ENCODE measurements at regions not wholly inside any gene's neighbourhood (a gene's known extent, or its start where the extent isn't known, plus 50 kb on each side); places are given as distances from the start of the nearest gene placed in this dataset.
A peak's percentile ranks its signal among the peaks of the same experiment; 100 is the strongest.
"Not testable (repeated sequence)": the region's sequence is repeated elsewhere in the genome, so short reads cannot be mapped to it uniquely, and the experiment has no call there.

DNA sequence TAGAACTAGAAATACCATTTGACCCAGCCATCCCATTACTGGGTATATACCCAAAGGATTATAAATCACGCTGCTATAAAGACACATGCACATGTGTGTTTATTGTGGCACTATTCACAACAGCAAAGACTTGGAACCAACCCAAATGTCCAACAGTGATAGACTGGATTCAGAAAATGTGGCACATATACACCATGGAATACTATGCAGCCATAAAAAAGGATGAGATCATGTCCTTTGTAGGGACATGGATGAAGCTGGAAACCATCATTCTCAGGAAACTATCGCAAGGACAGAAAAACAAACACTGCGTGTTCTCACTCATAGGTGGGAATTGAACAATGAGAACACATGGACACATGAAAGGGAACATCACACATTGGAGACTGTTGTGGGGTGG lies 154.5 kb upstream of the INTU start:
- DNase-seq (ENCODE audit: low spot score): not testable (repeated sequence)

DNA sequence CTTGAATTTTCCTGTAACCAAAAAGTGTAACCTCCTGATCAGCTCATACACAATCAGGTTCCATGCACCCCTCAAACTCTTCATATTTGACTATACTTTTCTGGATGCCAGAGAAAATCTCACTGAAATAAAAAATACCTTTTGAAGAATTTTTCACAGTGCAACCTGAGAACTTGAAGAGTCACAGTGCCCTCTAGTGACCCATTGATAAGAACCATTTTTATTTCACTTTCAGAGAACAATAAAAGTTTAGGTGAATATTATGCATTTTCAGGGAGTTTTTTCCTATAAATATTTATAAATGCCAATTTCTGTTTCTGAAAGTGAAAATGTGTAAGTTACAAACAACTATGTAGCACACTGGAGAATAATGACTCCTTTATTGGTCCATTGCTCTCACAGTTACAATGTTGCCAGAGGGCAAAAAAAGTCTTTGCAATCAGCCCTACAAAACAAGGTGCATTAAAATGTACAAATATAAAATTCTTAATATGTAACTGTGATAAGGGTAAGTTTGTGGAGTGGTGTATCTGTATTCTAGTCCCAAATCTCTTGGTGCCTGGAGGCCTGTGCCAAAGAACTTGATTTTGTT lies 153.6 kb upstream of the INTU start:
- no peak for DNase-seq (ENCODE audit: low spot score)

DNA sequence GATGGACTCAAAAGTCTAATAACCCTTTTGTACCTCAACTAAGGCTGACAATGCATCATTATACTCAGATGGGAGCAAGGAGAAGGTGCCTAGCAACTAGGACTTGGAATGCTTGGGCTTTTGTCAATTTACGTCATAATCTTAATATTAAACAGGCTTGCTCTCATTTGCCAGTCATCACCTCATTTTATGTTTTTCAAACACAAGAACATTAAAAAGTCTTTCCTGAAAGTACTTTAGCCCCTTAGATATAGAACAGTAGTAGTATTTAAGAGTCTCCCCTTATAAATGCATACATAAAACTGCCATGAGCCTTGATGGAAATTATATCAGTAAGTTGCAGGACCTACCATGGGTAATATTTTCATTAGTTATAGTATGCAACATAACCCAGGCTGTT lies 150.7 kb upstream of the INTU start:
- no peak for DNase-seq (ENCODE audit: low spot score)

DNA sequence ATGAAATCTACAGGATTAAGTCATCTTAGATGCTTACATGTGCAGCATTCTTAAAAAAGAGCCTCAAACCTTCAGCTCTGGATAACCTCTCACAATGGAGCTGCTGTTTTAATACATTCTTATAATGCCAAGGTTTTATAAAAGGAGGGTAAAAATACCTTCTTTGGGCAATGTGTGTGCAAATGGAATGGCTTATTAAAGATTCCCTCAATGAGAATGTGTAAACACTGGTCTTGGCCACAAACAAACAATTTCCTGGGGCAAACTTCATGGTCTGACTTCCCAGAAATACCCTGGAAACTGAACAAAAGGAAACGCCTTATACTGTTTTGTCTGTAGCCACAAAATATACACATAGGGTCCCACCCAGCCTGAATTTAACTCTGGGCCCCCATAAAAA lies 148.6 kb upstream of the INTU start:
- no peak for DNase-seq (ENCODE audit: low spot score)

DNA sequence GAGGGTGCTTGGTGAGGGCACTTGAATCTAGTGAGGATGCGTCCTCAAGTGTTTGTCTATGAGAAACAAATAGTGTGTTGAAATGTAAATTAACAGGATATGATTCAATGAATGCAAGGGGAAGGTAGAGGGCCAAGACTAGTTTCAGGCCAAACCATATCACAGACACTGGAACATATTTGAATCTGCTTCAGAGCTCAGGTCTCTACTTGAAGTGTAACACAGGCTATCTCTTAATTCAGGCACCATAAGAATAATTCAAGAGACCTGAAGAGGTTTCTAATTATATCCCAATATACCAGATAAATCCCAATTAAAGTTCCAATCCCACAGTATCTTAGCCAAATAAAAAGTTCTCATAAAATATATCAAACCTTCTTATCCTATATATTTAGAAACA lies 146.5 kb upstream of the INTU start:
- no peak for DNase-seq (ENCODE audit: low spot score)

DNA sequence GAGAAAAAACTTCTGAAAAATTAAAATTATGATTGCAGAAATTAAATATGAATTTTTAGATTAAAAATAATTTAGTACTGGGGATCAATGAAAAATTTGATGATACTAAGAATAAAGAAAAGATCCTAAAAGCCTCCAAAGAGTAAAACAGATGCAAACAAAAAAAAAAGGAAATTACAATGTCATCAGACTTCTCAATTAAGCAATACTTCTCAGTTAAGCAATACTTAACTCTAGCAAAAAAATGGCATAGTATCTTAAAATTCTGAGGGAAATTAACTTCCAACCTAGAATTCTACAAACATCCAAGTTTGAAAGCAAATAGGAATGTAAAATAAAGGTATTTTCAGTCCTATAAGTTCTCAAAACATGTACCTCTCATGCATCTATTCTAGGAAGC lies 141.2 kb upstream of the INTU start:
- no peak for DNase-seq (ENCODE audit: low spot score)

DNA sequence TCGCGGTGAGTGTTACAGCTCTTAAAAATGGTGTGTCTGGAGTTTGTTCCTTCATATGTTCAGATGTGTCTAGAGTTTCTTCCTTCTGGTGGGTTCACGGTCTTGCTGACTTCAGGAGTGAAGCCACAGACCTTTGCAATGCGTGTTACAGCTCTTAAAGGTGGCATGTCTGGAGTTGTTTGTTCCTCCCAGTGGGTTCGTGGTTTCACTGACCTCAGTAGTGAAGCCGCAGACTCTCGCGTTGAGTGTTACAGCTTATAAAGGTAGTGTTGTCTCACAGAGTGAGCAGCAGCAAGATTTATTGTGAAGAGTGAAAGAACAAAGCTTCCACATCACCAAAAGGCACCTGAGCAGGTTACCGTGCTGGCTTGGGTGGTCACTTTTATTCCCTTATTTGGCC lies 135.9 kb upstream of the INTU start:
- DNase-seq (ENCODE audit: low spot score): not testable (repeated sequence)

DNA sequence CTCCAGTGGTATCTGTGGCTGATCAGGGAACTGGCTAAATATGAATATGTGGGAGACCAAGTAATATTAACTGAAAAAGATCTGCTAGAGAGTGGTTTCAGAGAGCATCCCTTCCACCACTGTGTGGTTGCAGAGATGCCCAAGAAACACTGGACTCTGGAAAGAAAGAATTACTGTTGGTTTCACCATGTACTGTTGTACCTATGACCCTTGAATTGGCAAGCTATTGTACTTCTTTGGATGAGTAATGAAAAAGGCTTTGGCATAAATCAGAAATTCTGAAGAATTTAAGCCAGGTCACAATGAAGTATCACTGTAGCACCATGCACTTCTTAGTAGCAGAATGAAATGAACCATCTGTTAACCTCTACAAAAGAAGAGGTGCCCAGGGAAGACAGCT lies 134.4 kb upstream of the INTU start:
- no peak for DNase-seq (ENCODE audit: low spot score)

DNA sequence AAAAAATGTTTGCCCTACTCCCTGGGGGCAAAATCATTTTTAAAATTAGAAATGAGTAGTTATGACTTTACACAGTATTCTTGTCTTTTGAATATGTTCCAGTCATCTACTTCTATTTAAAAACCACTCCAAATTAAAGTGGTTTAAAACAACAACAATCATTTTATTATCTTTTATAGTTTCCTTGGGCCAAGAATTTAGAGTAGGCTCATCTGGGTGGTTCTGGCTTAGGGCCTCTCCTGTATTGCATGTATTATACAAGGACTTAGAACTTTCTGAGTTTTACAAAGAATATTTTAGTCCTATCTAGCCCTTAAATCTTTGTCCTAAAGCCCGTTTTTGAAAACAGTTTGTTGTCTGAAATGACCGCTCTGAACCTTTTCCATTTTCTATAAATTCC lies 132.5 kb upstream of the INTU start:
- no peak for DNase-seq (ENCODE audit: low spot score)

DNA sequence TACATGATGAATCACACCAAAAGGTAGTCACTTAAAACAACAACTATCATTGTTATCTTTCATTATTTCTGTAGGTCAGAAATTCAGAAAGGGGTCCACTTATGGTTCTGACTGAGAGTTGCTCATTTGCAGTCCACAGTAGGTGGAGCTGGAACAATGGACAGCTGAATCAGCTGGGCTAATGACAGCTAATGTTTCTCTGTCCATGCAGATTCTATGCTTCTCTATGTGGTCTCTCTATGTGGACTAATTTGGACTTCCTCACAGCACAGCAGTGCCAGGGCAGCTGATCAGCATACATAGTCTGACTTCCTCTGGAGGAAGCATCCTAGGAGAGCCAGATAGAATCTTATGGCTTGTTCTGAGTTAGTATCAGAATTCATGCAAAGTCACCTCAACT lies 131.7 kb upstream of the INTU start:
- no peak for DNase-seq (ENCODE audit: low spot score)

DNA sequence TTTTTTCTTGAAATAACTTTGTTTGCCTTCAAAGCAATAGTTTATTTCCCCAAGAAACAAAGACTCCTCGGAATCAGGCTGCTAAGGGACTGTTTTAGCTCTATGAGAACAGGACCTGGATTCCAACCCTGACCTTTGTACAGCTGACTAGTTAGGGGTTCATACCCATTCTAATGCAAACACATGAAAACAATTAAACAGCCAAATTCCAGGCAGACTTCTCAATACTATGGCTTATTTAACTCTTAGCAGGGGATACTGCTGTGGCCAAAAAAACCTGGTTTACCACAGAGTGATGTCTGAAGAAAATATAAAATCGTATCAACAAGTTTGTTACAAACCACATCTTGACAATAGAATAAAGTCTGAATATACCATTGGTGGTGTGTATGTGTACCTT lies 129.6 kb upstream of the INTU start:
- no peak for DNase-seq (ENCODE audit: low spot score)

DNA sequence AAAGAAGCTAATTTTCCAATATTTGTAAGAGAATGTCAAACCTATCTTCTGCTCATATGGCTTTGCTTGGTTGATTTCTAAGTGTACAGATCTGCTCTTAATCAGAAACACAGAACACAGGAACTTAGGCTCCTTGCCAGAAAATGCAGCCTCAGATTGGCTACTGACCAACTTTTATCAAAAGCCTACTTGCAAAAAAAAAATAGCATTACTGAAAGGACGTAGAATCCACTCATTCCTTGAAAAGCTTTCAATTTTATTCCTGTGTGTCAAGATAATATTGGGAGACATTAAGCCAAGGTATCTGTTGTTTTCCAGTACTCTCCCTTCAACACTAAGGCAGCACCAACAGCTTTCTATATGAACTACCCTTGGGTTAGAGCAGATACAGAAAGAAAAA lies 127.6 kb upstream of the INTU start:
- DNase-seq (ENCODE audit: low spot score): no peak

DNA sequence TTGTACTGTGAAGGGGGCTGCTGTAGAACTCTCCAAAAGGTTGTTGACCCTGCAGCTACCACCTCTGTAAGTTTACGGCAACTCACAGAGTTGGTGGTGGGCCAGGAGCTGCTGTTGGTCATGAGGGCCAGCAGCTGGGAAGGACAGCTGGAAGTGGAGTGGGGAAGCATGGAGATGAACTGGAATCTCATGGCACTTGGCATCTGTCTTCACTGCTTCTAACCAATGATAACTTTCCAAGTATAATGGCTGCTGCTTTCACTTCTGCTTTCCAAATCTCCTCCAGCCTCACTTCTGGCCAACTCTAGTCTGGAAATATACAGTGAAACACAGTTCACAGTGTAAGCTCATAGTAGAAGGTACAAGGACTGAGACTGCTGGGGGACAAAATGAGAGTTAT lies 126.5 kb upstream of the INTU start:
- DNase-seq (ENCODE audit: low spot score): no peak

DNA sequence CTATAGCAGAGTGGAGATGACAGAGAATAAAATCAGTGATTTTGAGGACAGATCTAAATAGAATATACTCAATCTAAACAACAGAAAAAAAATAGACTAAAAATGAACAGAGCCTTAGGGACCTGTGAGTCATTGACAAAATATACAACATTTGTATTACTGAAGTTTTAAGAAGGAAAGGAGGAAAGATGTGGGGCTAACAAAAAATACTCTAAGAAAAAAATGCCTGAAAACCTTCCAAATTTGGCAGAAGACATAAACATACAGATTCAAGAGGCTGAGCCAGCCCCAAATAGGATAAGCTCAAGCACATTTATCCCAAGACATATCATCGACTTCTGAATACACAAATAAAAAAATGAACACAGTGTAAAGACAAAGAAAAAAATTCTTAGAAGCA lies 123.6 kb upstream of the INTU start:
- DNase-seq (ENCODE audit: low spot score): no peak

DNA sequence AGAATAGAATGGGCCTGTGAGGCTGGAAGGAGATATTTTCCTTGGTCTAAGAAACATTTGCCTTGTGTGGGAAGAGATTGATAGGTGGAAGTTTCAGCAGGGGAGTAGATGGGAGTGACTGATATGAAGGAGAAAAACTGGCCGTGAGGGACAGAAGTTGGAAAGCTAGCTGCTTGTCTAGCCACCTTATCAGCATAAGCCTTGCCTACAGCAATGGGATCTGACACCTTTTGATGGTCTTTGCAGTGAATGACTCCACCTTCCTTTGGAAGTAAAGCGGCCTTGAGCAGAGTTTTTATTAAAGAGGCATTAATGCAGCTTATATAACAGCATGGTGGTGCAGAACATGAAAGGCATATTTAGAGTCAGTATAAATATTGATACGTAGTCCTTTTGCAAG lies 120.1 kb upstream of the INTU start:
- DNase-seq (ENCODE audit: low spot score): not testable (repeated sequence)

DNA sequence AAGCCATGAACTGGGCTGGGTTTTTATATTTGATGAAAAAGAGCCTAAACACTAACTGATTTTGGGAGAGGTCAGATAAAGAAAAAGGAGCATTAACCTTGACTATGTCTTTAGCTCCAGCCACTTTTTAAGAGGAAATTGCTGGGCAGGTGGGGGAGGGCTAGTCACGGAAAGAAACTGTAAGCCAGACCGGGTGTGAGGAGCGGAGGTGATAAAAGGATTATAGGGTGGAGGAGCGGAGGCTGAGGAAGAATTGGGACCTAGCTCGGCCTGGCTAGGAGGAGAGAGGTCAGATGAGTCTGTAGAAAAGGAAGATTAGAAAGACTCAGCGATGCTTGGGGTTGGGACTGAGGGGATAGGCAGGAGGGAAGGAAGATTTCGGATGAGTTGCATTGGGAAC lies 117.5 kb upstream of the INTU start:
- DNase-seq (ENCODE audit: low spot score): not testable (repeated sequence)

DNA sequence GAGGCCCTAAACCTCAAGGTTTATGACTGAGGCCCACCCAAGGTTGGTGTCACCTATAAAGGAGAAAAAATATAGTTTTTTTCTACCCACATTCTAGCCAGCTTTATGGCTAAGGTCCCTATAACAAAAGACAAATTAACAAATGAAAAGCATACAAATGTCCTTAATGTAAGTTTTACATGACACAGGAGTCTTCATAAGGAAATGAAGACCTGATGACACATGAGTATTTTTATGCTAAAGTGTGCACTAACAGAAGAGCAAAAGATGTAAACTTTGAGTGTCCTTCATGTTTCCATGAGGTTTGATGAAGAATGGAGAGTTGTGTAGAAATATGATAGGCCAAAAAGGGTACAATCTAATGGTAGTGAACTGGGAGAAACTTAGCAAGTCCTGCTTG lies 114.7 kb upstream of the INTU start:
- DNase-seq (ENCODE audit: low spot score): no peak

DNA sequence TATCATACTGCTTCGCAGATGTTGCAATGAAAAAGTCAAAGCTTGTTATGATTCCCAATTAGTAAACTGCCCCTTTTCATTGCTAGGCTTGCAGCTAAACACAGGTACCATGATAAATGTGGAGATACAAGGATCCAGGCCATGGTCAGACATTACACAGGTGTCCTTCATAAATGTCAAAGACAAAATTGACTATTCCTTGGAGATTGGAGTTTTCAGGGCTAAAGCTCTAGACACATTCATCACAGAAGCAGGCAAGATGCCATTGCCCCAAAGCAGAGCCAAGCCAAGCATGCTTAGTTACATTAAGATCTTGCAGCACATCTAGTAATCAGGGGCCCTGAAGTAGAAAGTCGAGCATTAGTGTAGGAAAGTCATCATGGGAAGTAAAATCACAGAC lies 111.3 kb upstream of the INTU start:
- no peak for DNase-seq (ENCODE audit: low spot score)

DNA sequence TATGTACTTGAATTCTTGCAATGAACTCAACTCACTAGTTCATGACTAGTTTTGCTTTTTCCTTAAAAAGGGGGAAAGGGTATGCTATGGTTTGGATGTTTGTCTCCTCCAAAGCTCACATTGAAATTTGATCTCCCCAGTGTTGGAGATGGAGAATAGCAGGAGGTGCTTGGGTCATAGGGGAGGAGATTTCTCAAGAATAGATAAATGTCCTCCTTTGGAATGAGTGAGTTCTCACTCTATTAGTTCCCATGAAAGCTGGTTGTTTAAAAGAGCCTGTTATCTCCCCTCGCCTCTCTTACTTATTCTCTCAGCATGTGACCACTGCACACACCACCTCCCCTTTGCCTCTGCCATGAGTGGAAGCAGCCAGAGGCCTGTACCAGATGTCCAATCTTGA lies 109.4 kb upstream of the INTU start:
- no peak for DNase-seq (ENCODE audit: low spot score)

DNA sequence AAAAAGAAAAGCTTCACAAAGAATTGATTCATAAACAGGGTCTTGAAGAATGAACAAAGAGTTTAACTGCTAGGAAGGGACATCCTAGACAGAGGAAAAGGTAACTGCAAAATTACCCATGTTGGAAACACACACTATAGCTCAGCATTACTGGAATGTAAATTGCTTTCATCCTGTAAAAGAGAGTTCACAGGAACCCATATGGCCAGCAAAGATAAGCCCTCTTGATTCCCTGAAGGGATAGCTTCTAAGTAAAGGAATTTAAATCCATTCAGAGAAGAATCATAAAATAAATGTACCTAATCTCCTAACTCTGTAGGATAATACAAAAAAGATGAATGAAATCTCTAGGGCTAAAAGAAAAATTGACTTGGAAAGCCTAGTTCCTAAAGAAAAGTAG lies 107.1 kb upstream of the INTU start:
- no peak for DNase-seq (ENCODE audit: low spot score)

DNA sequence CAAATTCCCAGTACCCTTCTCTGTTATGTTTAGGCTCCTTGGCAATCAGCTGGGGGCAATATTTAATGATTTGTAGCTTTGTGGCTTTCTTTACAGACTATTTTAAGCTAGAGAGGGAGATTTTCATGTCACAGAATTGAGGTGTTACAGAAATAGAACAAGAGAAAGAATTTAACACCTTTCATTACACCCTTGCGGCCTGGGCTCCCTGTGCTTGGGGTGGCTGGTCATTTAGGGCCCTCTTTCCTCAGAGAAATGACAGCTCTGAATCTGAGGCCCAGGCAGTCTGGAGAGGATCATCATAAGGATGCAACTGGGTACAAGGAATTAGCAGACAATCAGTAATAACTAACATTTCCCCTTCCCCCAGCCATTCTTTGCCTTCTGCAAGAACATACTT lies 104.5 kb upstream of the INTU start:
- DNase-seq (ENCODE audit: low spot score): no peak

DNA sequence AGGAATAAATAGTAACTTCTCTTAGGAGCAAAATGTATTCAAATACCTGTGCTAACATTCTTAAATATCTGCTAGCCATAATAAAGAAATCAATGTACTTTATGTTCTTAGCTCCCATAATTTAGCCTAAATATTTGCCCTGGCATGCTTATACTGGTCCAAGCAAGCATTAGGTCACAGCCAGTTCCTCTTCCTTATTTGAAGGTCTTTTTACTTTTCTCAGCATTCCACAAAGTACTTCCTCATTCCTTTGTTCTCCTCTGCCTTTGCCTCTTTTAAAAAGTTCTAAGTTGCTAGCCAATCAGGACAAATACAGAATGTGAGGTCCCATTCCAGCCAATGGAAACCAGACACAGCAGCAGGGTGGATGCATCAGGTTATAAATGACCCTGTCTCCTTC lies 102.9 kb upstream of the INTU start:
- DNase-seq (ENCODE audit: low spot score): not testable (repeated sequence)

DNA sequence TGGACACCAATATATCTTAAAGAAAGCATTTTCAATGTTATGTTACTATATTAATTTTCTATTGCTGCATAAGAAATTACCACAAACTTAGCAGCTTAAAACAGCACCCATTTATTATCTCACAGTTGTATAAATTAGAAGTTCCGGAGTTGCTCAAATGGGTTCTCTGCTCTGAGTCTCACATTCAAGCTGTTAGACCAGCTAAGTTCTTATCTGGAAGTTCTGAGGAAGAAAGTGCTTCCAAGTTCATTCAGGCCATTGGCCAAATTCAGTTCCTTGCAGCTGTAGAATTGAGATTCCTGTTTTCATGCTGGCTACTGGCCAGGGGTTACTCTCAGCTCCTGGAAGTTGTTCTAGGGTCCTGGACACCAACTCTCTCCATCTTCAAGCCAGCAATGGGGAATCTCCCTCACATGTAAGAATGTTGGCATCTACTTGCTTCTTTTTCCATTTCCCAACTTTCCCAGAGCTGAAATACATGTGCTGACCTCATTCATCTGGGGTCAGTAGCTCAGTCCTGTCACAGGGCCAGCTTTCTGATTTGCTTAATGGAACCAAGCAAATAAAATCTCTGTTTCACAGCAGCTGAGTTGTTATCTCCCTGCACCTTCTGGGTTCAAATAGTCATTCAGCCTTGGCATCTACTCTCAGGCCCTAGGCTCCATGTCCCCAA lies 99.6 kb upstream of the INTU start:
- peak; percentile 65 for DNase-seq (ENCODE audit: low spot score)

DNA sequence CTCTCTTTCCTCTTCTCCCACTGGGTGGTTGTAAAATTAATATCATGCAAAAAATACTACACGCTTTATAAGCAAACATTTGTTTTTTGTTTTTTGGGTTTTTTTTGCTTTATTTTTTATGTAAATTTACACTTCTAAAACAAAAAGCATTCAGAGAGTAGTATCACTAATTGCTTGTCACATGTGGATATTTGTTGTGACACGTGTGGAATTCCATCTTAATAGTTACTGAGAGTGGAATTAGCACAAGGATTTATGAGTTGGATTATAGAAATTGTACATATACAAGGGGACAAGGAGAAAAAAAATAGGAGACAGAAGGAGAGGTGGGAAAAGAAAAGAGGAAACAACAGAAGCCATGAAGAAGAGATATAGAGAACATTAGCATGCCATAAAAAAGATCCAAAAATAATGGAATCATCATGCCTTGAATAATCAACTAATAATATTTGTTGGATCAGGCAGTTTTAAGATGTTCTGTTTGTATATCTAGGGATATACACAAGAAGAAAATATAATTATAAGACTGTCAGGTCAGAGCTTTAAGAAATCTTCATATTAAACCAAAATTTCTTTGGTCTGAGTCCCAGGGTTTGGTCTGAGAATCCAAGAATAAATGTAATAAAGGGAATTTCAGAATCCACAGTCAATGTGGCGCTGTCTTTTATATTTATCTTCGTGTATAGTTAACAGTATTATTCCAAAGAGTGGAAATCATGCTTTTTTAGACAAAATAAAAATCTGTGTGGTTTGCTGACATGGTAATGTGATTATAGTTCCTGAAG lies 98.5 kb upstream of the INTU start:
- DNase-seq (ENCODE audit: low spot score): no peak

All from left forelimb (tissue), 1 donor.